Liver (tissue), 8 donors: ENCODE measurements at regions not wholly inside any gene's neighbourhood (a gene's known extent, or its start where the extent isn't known, plus 50 kb on each side); places are given as distances from the start of the nearest gene placed in this dataset.

Experiments
- DNase-seq: peaks from one replicate; pipeline ENCODE4 v3.0.0-alpha.2; 2017; ENCODE audit warnings: low spot score
- H3K27ac ChIP-seq, 2 donors: one replicate each; pipeline ENCODE4 v1.7.0; 2013; ENCODE audit warnings: inconsistent platforms in 2 of 2, low read length in 2 of 2, control low read depth in 1 of 2, low read depth in 1 of 2, mild to moderate bottlenecking in 1 of 2
- H3K27me3 ChIP-seq, 4 donors: one replicate each; pipeline versions ENCODE4 v1.6.1 to v1.7.0; 2013; ENCODE audit warnings: low read length in 3 of 4, inconsistent platforms in 1 of 4, mild to moderate bottlenecking in 1 of 4, moderate library complexity in 1 of 4; ENCODE audit not compliant: control insufficient read depth in 4 of 4, insufficient read depth in 4 of 4
- H3K36me3 ChIP-seq, 4 donors: one replicate each; pipeline versions ENCODE4 v1.6.1 to v1.7.0; 2013; ENCODE audit warnings: low read length in 3 of 4, mild to moderate bottlenecking in 3 of 4, low read depth in 1 of 4, moderate library complexity in 1 of 4; ENCODE audit not compliant: control insufficient read depth in 4 of 4, insufficient read depth in 3 of 4
- H3K4me1 ChIP-seq, 4 donors: one replicate each; pipeline versions ENCODE4 v1.6.1 to v1.7.0; 2013; ENCODE audit warnings: low read length in 3 of 4, mild to moderate bottlenecking in 3 of 4, moderate library complexity in 1 of 4; ENCODE audit not compliant: control insufficient read depth in 4 of 4, insufficient read depth in 4 of 4
- H3K4me3 ChIP-seq, 3 donors: one replicate each; pipeline versions ENCODE4 v1.6.1 to v1.7.0; 2013; ENCODE audit warnings: low read length in 3 of 3, control low read depth in 1 of 3, low read depth in 1 of 3, mild to moderate bottlenecking in 1 of 3
- H3K9ac ChIP-seq, 2 donors: one replicate each; pipeline ENCODE4 v1.7.0; 2013; ENCODE audit warnings: low read length in 2 of 2, mild to moderate bottlenecking in 2 of 2, moderate library complexity in 2 of 2, control low read depth in 1 of 2, low read depth in 1 of 2
- H3K9me3 ChIP-seq, 4 donors: one replicate each; pipeline versions ENCODE4 v1.6.1 to v1.7.0; 2013; ENCODE audit warnings: low read length in 3 of 4; ENCODE audit not compliant: control insufficient read depth in 4 of 4
- CTCF ChIP-seq: fragments of 150-350 bp; IDR thresholded peaks from 2 replicates; pipeline ENCODE4 v1.5.1; 2017; ENCODE audit warnings: improper control_type of control experiment, low read depth, low read length; ENCODE audit not compliant: missing input control
- EGR1 ChIP-seq, 2 donors: IDR thresholded peaks; 2 replicates each; pipeline ENCODE4 v1.6.1; 2016 to 2018; ENCODE audit warnings: antibody characterized with exemption in 2 of 2, low read depth in 2 of 2
- FOXA2 ChIP-seq: IDR thresholded peaks from 2 replicates; pipeline ENCODE4 v1.6.1; 2016; ENCODE audit warnings: antibody characterized with exemption
- HNF4A ChIP-seq, 2 donors: conservative IDR thresholded peaks; 2 replicates each; pipeline ENCODE4 v1.6.1; 2016; ENCODE audit warnings: antibody characterized with exemption in 2 of 2, mild to moderate bottlenecking in 2 of 2
- HNF4G ChIP-seq: IDR thresholded peaks from 2 replicates; pipeline ENCODE4 v1.6.1; 2016; ENCODE audit warnings: antibody characterized with exemption
- JUND ChIP-seq, 2 donors: IDR thresholded peaks; 2 replicates each; pipeline ENCODE4 v1.6.1; 2016; ENCODE audit warnings: antibody characterized with exemption in 2 of 2
- MAX ChIP-seq: IDR thresholded peaks from 2 replicates; pipeline ENCODE4 v1.6.1; 2016; ENCODE audit warnings: antibody characterized with exemption
- RAD21 ChIP-seq, 2 donors: IDR thresholded peaks; 2 replicates each; pipeline ENCODE4 v1.6.1; 2016; ENCODE audit warnings: antibody characterized with exemption in 2 of 2, mild to moderate bottlenecking in 2 of 2
- RXRA ChIP-seq, 2 donors: IDR thresholded peaks; 2 replicates each; pipeline ENCODE4 v1.6.1; 2017 to 2018; ENCODE audit warnings: antibody characterized with exemption in 2 of 2, mild to moderate bottlenecking in 1 of 2
- SP1 ChIP-seq: IDR thresholded peaks from 2 replicates; pipeline ENCODE4 v1.6.1; 2018; ENCODE audit warnings: antibody characterized with exemption, mild to moderate bottlenecking
- YY1 ChIP-seq: IDR thresholded peaks from 2 replicates; pipeline ENCODE4 v1.6.1; 2016; ENCODE audit warnings: antibody characterized with exemption, mild to moderate bottlenecking
- ZBTB33 ChIP-seq: IDR thresholded peaks from 2 replicates; pipeline ENCODE4 v1.6.1; 2016; ENCODE audit warnings: antibody characterized with exemption
- WGBS: extraction: QIAGEN DNeasy Blood & Tissue Kit; methylation state at CpG from one replicate; pipeline ENCODE4 v1.1.7; 2013; 5-methylcytosine and 5-hydroxymethylcytosine counted together
- donor health status: healthy.
- donor health status: healthy.
- donor health status: healthy.
- donor health status: healthy.
- donor health status: healthy.

- Histone ChIP-seq H3K4me1 (no peaks in the 10 kb centered on the region), H3K27me3 (no peaks in the 10 kb centered on the region), H3K9ac (no peak overlapping the region), H3K9me3 (peaks cover 0 to 2% (median 0%) of the 10 kb centered on the region in 4 donors), H3K27ac (no peak overlapping the region), H3K4me3 (no peak overlapping the region), H3K36me3 (no peaks in the 10 kb centered on the region)
- DNase-seq = no peak
- TF ChIP-seq HNF4G = no peak
- TF ChIP-seq JUND (IDR thresholded peaks at IDR 0.05) = no peak
- no peak for TF ChIP-seq RAD21 (IDR thresholded peaks at IDR 0.05)
- TF ChIP-seq CTCF = no peak
- TF ChIP-seq RXRA (IDR thresholded peaks at IDR 0.05) = no peak
- no peak for TF ChIP-seq EGR1 (IDR thresholded peaks at IDR 0.05; ENCODE audit: low read depth in 2 of 2)
- TF ChIP-seq HNF4A (conservative IDR thresholded peaks at IDR 0.05) = no peak
- TF ChIP-seq MAX = no peak
- no peak for TF ChIP-seq ZBTB33
- 91% methylated on average over 4 of the region's 4 CpGs for WGBS
Measured at GRCh38 chr5:18270635-18271338, 636.5 kb downstream of the TAF11L14 start.

GRCh38 chr5:18276939-18277338 lies 642.7 kb downstream of the TAF11L14 start:
- Histone ChIP-seq H3K4me3 (no peak overlapping the region), H3K9me3 (peaks cover 0 to 2% (median 0%) of the 10 kb centered on the region in 4 donors), H3K27ac (no peak overlapping the region), H3K36me3 (no peaks in the 10 kb centered on the region), H3K4me1 (peaks cover 0 to 6% (median 2%) of the 10 kb centered on the region in 4 donors), H3K9ac (no peak overlapping the region), H3K27me3 (no peaks in the 10 kb centered on the region)
- 69% methylated on average over 5 of the region's 5 CpGs for WGBS
- no peak for DNase-seq
- TF ChIP-seq HNF4A (conservative IDR thresholded peaks at IDR 0.05) (peak; percentile 71 to 95), HNF4G (peak; percentile 69), FOXA2 (no peak)

GRCh38 chr5:18281947-18282581 lies 647.8 kb downstream of the TAF11L14 start:
- peaks cover 0 to 2% (median under 1%) of the 10 kb centered on the region in 4 donors for H3K4me1 ChIP-seq
- TF ChIP-seq YY1 (no peak), CTCF (peak; percentile 62), SP1 (no peak), JUND (IDR thresholded peaks at IDR 0.05) (no peak), RAD21 (IDR thresholded peaks at IDR 0.05) (peak; percentile 87 to 91), FOXA2 (no peak), HNF4A (conservative IDR thresholded peaks at IDR 0.05) (no peak)
- H3K9ac ChIP-seq = no peak overlapping the region
- 35% methylated on average over 4 of the region's 4 CpGs for WGBS
- H3K9me3 ChIP-seq = peaks cover 0 to 1% (median 0%) of the 10 kb centered on the region in 4 donors
- no peaks in the 10 kb centered on the region for H3K27me3 ChIP-seq
- H3K36me3 ChIP-seq = no peaks in the 10 kb centered on the region
- H3K27ac ChIP-seq = no peak overlapping the region
- no peak for DNase-seq
- H3K4me3 ChIP-seq = no peak overlapping the region
